Left ventricle myocardium inferior (tissue), 1 donor: ENCODE measurements at regions not wholly inside any gene's neighbourhood (a gene's known extent, or its start where the extent isn't known, plus 50 kb on each side); places are given as distances from the start of the nearest gene placed in this dataset.

Experiments used
- DNase-seq: peaks from one replicate; pipeline ENCODE4 v3.0.0-alpha.2; 2020
- H3K27ac ChIP-seq: fragments of 200-600 bp; replicated peaks from 2 replicates; pipeline ENCODE4 v1.8.0; 2021
- H3K27me3 ChIP-seq: fragments of 200-600 bp; 2 replicates; pipeline ENCODE4 v1.8.0; 2021; ENCODE audit warnings: low read depth
- H3K36me3 ChIP-seq: fragments of 200-600 bp; 2 replicates; pipeline ENCODE4 v1.8.0; 2021
- H3K4me1 ChIP-seq: fragments of 200-600 bp; 2 replicates; pipeline ENCODE4 v1.8.0; 2021
- H3K4me3 ChIP-seq: fragments of 200-600 bp; 2 replicates; pipeline ENCODE4 v1.8.0; 2021; ENCODE audit warnings: mild to moderate bottlenecking, moderate library complexity
- H3K9me3 ChIP-seq: fragments of 200-600 bp; replicated peaks from 2 replicates; pipeline ENCODE4 v1.8.0; 2021
- CTCF ChIP-seq: fragments of 200-600 bp; IDR thresholded peaks from 2 replicates; pipeline ENCODE4 v1.8.0; 2021; ENCODE audit warnings: antibody characterized with exemption, mild to moderate bottlenecking, borderline replicate concordance
- intact Hi-C: fragments of 100-400 bp; cut with micrococcal nuclease; formaldehyde crosslinking; loops from one replicate; pipeline ENCODE4 v1.11.0; 2022
- donor health status: DM: no; HTN: yes; CAD: no; lungs with severe emphysema.

- intact Hi-C loops: no loop called here
- H3K9me3 ChIP-seq: no peaks in the 10 kb centered on the region
- H3K4me1 ChIP-seq: peaks cover 7% of the 10 kb centered on the region
- H3K36me3 ChIP-seq: no peaks in the 10 kb centered on the region
- H3K27me3 ChIP-seq: no peaks in the 10 kb centered on the region
- H3K27ac ChIP-seq: peak overlapping the region; percentile 35
- no peak for TF ChIP-seq CTCF
- no peak for DNase-seq
- H3K4me3 ChIP-seq: no peak overlapping the region
These were observed 81.6 kb upstream of the MPDZ start for GRCh38 chr9:13361076-13361475.

DNA sequence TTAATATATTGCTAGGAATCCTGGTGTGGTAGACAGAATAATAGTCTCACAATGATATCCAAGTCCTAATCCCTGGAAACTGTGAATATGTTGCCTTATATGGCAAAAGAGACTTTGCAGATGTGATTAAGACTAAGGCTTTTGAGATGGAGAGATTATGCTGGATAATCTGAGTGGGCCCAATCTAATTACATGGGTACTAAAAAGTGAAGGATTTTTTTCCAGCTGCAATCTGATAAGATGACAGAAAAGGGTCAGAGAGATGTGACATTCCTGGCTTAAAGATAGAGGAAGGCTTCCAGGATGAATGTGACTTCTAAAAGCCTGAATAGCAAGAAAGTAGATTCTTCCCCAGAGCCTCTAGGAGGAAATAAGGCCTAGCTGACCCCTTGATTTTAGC is 80.7 kb upstream of the MPDZ start:
- DNase-seq: no peak
- intact Hi-C loops: no loop called here
- Histone ChIP-seq H3K27me3 (no peaks in the 10 kb centered on the region), H3K4me3 (no peak overlapping the region), H3K9me3 (no peaks in the 10 kb centered on the region), H3K4me1 (peaks cover 7% of the 10 kb centered on the region), H3K36me3 (no peaks in the 10 kb centered on the region), H3K27ac (peak overlapping the region; percentile 2)
- no peak for TF ChIP-seq CTCF

- DNase-seq: no peak
- Histone ChIP-seq H3K4me3 (no peak overlapping the region), H3K36me3 (no peaks in the 10 kb centered on the region), H3K9me3 (no peaks in the 10 kb centered on the region), H3K27ac (no peak overlapping the region), H3K4me1 (peaks cover 7% of the 10 kb centered on the region), H3K27me3 (no peaks in the 10 kb centered on the region)
- TF ChIP-seq CTCF: no peak
- intact Hi-C loops: loop anchor here (10.0 kb wide), 1 partner anchor 1047 kb away; no protein-coding TSS in a partner anchor
These were observed 78.6 kb upstream of the MPDZ start for GRCh38 chr9:13358128-13358527.

DNA sequence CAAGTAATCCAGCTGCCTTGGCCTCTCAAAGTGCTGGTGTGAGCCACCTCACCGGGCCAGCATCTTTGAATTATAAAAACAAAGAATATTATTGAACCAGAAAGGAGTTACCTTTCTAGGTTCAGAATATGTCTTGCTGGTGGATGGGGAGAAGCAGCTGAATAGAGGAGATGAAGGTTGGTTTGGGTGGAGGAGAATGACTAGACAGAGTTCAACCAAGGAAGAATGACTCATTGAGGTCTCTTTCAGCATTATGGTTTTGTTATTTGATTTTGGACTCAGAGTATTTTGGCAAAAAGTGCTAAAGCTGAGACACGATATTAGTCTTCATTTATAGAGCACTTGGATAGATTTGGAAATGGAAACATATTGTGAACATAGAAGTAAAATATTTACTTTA is 75.2 kb upstream of the MPDZ start:
- no peaks in the 10 kb centered on the region for H3K4me1 ChIP-seq
- no peak for TF ChIP-seq CTCF
- intact Hi-C loops: loop anchor here (10.0 kb wide), 1 partner anchor 1050 kb away; no protein-coding TSS in a partner anchor

DNA sequence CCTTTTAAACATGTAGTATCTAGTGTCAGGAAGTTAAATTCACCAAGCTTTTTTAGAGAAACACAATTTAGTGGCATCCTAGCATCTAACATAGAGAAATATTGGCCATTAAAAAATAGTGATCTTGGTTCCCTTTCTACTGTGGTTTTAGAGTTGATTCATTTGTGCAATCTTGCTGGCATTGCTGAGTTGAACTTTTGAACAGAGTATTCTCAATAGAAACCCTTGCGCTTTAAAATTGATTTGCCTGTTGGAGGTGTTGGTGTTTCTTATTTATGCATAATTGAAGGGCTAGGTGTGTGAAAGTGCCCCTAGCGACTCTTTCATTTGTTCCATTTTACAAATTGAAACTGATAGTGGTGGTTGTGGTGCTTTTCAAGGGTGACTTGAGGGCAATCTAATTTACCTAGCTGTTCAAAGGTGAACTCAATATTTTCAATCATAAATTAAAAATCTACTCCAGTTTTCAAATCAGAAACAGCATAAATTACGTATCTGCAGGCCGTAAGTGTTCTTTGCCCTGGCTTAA is 73.0 kb upstream of the MPDZ start:
- TF ChIP-seq CTCF: no peak
- no peak overlapping the region for H3K27ac ChIP-seq
- DNase-seq: no peak
- H3K4me1 ChIP-seq: no peaks in the 10 kb centered on the region
- H3K36me3 ChIP-seq: no peaks in the 10 kb centered on the region
- intact Hi-C loops: loop anchor here (10.0 kb wide), 1 partner anchor 1052 kb away; no protein-coding TSS in a partner anchor
- H3K9me3 ChIP-seq: no peaks in the 10 kb centered on the region
- H3K4me3 ChIP-seq: no peak overlapping the region
- no peaks in the 10 kb centered on the region for H3K27me3 ChIP-seq

More for the DNA sequence above, 75.2 kb upstream of the MPDZ start:
- Histone ChIP-seq H3K27ac (no peak overlapping the region), H3K4me3 (no peak overlapping the region), H3K27me3 (no peaks in the 10 kb centered on the region), H3K36me3 (no peaks in the 10 kb centered on the region), H3K9me3 (no peaks in the 10 kb centered on the region)
- no peak for DNase-seq
